H1 (cell line): ENCODE measurements at regions not wholly inside any gene's neighbourhood (a gene's known extent, or its start where the extent isn't known, plus 50 kb on each side); places are given as distances from the start of the nearest gene placed in this dataset.

Experiments used
- CTCF ChIA-PET: fragments of 300-600 bp; sonication (Branson Sonifier 250); formaldehyde crosslinking; loops from one replicate; lab custom pipeline; 2021; ENCODE audit not compliant: partially characterized antibody; lab: Charles Lee
- POLR2A ChIA-PET: fragments of 300-600 bp; sonication (Branson Sonifier 250); formaldehyde crosslinking; loops from one replicate; lab custom pipeline; 2021; ENCODE audit warnings: inconsistent platforms; ENCODE audit not compliant: partially characterized antibody; lab: Charles Lee
- DNase-seq, 2 experiments: peaks; one replicate each; pipeline versions ENCODE4 v3.0.0 to v3.0.0-alpha.2; 2010 to 2022; ENCODE audit warnings: low spot score in 2 of 2, low read depth in 1 of 2, mixed read lengths in 1 of 2
- FAIRE-seq: peaks from 2 replicates; lab custom pipeline; 2011; peaks lifted over from hg19 to GRCh38; lab: Jason Lieb, UNC
- H2AFZ ChIP-seq: 2 replicates; pipeline ENCODE4 v1.8.1; 2012; ENCODE audit warnings: low read length, inconsistent platforms
- H2AK5ac ChIP-seq: 2 replicates; pipeline ENCODE4 v1.6.1; 2013; ENCODE audit warnings: low read depth, low read length
- H2BK120ac ChIP-seq: replicated peaks from 2 replicates; pipeline ENCODE3; 2013; ENCODE audit warnings: low read depth, low read length, inconsistent platforms
- H2BK12ac ChIP-seq: 2 replicates; pipeline ENCODE4 v1.6.1; 2013; ENCODE audit warnings: low read depth, low read length
- H2BK15ac ChIP-seq: 2 replicates; pipeline ENCODE4 v1.6.1; 2013; ENCODE audit warnings: low read length
- H2BK20ac ChIP-seq: 2 replicates; pipeline ENCODE4 v1.6.1; 2013; ENCODE audit warnings: low read length
- H2BK5ac ChIP-seq: 2 replicates; pipeline ENCODE4 v1.6.1; 2013; ENCODE audit warnings: low read depth, low read length
- H3K14ac ChIP-seq: 2 replicates; pipeline ENCODE4 v1.6.1; 2013; ENCODE audit warnings: inconsistent platforms; ENCODE audit not compliant: insufficient read length
- H3K18ac ChIP-seq: 2 replicates; pipeline ENCODE4 v1.6.1; 2013; ENCODE audit warnings: low read length; ENCODE audit errors: extremely low read depth
- H3K23ac ChIP-seq: 2 replicates; pipeline ENCODE4 v1.6.1; 2013; ENCODE audit warnings: inconsistent platforms; ENCODE audit not compliant: insufficient read length
- H3K23me2 ChIP-seq: 2 replicates; pipeline ENCODE4 v1.6.1; 2013; ENCODE audit warnings: low read depth, low read length
- H3K27ac ChIP-seq: 2 replicates; pipeline ENCODE4 v1.6.1; 2011; ENCODE audit warnings: low read depth, low read length, inconsistent platforms
- H3K27me3 ChIP-seq, 4 experiments: replicated peaks in 1 of 4; 1 replicate in 1 of 4; 2 replicates in 3 of 4; pipeline versions ENCODE4 v1.6.1 to v1.8.1; 2011 to 2013; ENCODE audit warnings: low read length in 3 of 4, mild to moderate bottlenecking in 3 of 4, inconsistent platforms in 2 of 4, mixed read lengths in 2 of 4, moderate library complexity in 1 of 4; ENCODE audit not compliant: control insufficient read depth in 3 of 4, insufficient read depth in 3 of 4; ENCODE audit errors: extremely low read depth in 1 of 4
- H3K36me3 ChIP-seq, 4 experiments: 2 replicates each; pipeline versions ENCODE4 v1.6.1 to v1.8.1; 2011 to 2013; ENCODE audit warnings: mild to moderate bottlenecking in 4 of 4, low read length in 3 of 4, moderate library complexity in 2 of 4, control low read depth in 1 of 4, inconsistent platforms in 1 of 4; ENCODE audit not compliant: insufficient read depth in 4 of 4, control insufficient read depth in 2 of 4
- H3K4ac ChIP-seq: replicated peaks from 2 replicates; pipeline ENCODE3; 2013; ENCODE audit warnings: low read length, low read depth, mixed read lengths, inconsistent platforms; ENCODE audit not compliant: insufficient read length
- H3K4me1 ChIP-seq, 4 experiments: replicated peaks in 1 of 4; 1 replicate in 1 of 4; 2 replicates in 3 of 4; pipeline versions ENCODE4 v1.6.1 to v1.8.1; 2011 to 2013; ENCODE audit warnings: low read length in 3 of 4, inconsistent platforms in 2 of 4, mixed read lengths in 1 of 4; ENCODE audit not compliant: insufficient read depth in 4 of 4, control insufficient read depth in 3 of 4
- H3K4me2 ChIP-seq, 2 experiments: 2 replicates each; pipeline versions ENCODE4 v1.6.1 to v1.8.1; 2011 to 2013; ENCODE audit warnings: low read depth in 2 of 2, low read length in 2 of 2, control low read depth in 1 of 2, inconsistent platforms in 1 of 2, mild to moderate bottlenecking in 1 of 2; ENCODE audit not compliant: insufficient read depth in 1 of 2
- H3K4me3 ChIP-seq, 4 experiments: fragments of 200-600, 300-600 bp in 1 of 4; sonication (generic), shearing (Covaris generic), sonication (Bioruptor Twin) in 1 of 4; 2 replicates each; pipeline versions ENCODE4 v1.5.1 to v1.8.1; 2011 to 2016; ENCODE audit warnings: low read length in 4 of 4, low read depth in 3 of 4, control low read depth in 2 of 4, inconsistent platforms in 2 of 4, mild to moderate bottlenecking in 2 of 4, mixed read lengths in 1 of 4, moderate library complexity in 1 of 4; ENCODE audit not compliant: insufficient read depth in 2 of 4; ENCODE audit errors: extremely low read depth in 1 of 4
- H3K56ac ChIP-seq: replicated peaks from 2 replicates; pipeline ENCODE3; 2013; ENCODE audit warnings: low read depth, mild to moderate bottlenecking, mixed read lengths, low read length, inconsistent platforms; ENCODE audit not compliant: insufficient read length
- H3K79me1 ChIP-seq: 2 replicates; pipeline ENCODE4 v1.6.1; 2013; ENCODE audit warnings: low read depth, low read length, control low read depth
- H3K79me2 ChIP-seq, 2 experiments: 2 replicates each; pipeline versions ENCODE4 v1.6.1 to v1.8.1; 2012 to 2013; ENCODE audit warnings: low read length in 2 of 2, mild to moderate bottlenecking in 2 of 2, inconsistent platforms in 1 of 2; ENCODE audit not compliant: insufficient read depth in 2 of 2, control insufficient read depth in 1 of 2
- H3K9ac ChIP-seq, 4 experiments: replicated peaks in 1 of 4; 1 replicate in 1 of 4; 2 replicates in 3 of 4; pipeline versions ENCODE4 v1.6.1 to v1.8.1; 2011 to 2013; ENCODE audit warnings: low read depth in 3 of 4, low read length in 3 of 4, control low read depth in 2 of 4, mild to moderate bottlenecking in 2 of 4, moderate library complexity in 2 of 4, inconsistent platforms in 1 of 4; ENCODE audit errors: extremely low read depth in 1 of 4
- H3K9me3 ChIP-seq, 2 experiments: 2 replicates each; pipeline versions ENCODE4 v1.6.1 to v1.8.1; 2012 to 2013; ENCODE audit warnings: mild to moderate bottlenecking in 2 of 2, moderate library complexity in 2 of 2, control low read depth in 1 of 2, inconsistent platforms in 1 of 2, low read depth in 1 of 2, low read length in 1 of 2, mixed read lengths in 1 of 2; ENCODE audit not compliant: insufficient read depth in 2 of 2
- H4K20me1 ChIP-seq, 2 experiments: replicated peaks in 1 of 2; 2 replicates each; pipeline versions ENCODE3 to v1.8.1; 2011 to 2013; ENCODE audit warnings: inconsistent platforms in 2 of 2, low read length in 2 of 2, mild to moderate bottlenecking in 1 of 2; ENCODE audit not compliant: insufficient read depth in 2 of 2, control insufficient read depth in 1 of 2
- H4K5ac ChIP-seq: 2 replicates; pipeline ENCODE4 v1.6.1; 2013; ENCODE audit warnings: low read length, low read depth, mixed read lengths, inconsistent platforms; ENCODE audit not compliant: insufficient read length
- H4K8ac ChIP-seq: 2 replicates; pipeline ENCODE4 v1.8.0; 2013; ENCODE audit warnings: mild to moderate bottlenecking, moderate library complexity, low read length, inconsistent platforms; ENCODE audit not compliant: insufficient read depth; ENCODE audit errors: extremely low read depth
- H4K91ac ChIP-seq: replicated peaks from 2 replicates; pipeline ENCODE3; 2013; ENCODE audit warnings: low read length, mixed read lengths, inconsistent platforms; ENCODE audit not compliant: insufficient read length
- MAFK ChIP-seq: IDR thresholded peaks from 2 replicates; pipeline ENCODE4 v1.6.1; 2012; ENCODE audit warnings: low read depth, mild to moderate bottlenecking, improper control_type of control experiment, low read length
- TAF1 ChIP-seq: IDR thresholded peaks from 2 replicates; pipeline ENCODE4 v1.6.1; 2011; ENCODE audit warnings: mild to moderate bottlenecking, low read depth, low read length
- WGBS, 2 experiments: shearing (Covaris generic) in 1 of 2; methylation state at CpG; one replicate each; pipeline versions ENCODE4 v1.1.6 to v1.1.7; 2013 to 2015; ENCODE audit warnings: low lambda C conversion rate in 2 of 2, mixed read lengths in 2 of 2, inconsistent platforms in 1 of 2, low coverage in 1 of 2, missing lambda C conversion rate in 1 of 2; ENCODE audit not compliant: insufficient replicate concordance in 2 of 2, insufficient coverage in 1 of 2, insufficient read length in 1 of 2; ENCODE audit errors: extremely low coverage in 1 of 2, missing lambda C conversion rate in 1 of 2; 5-methylcytosine and 5-hydroxymethylcytosine counted together

- H2BK15ac ChIP-seq, result no peak overlapping the region
- no peak overlapping the region for H2BK120ac ChIP-seq
- no peaks in the 10 kb centered on the region for H4K20me1 ChIP-seq
- FAIRE-seq (no peak), DNase-seq (no peak)
- no peak overlapping the region for H3K56ac ChIP-seq
- no peak overlapping the region for H4K5ac ChIP-seq
- H3K23ac ChIP-seq, result no peak overlapping the region
- no peak overlapping the region for H3K4ac ChIP-seq
- no peak overlapping the region for H3K4me2 ChIP-seq
- H3K23me2 ChIP-seq, result no peaks in the 10 kb centered on the region
- WGBS, 2 experiments, result 86% methylated on average over 1 of the region's 1 CpG; no CpG with 5 or more reads in 1 of the 2 experiments
- H3K27ac ChIP-seq, result no peak overlapping the region
- H3K79me1 ChIP-seq, result no peaks in the 10 kb centered on the region
- no peak overlapping the region for H3K18ac ChIP-seq
- no peak overlapping the region for H3K9ac ChIP-seq
- no peak overlapping the region for H4K91ac ChIP-seq
- H3K4me3 ChIP-seq, result no peak overlapping the region
- no peaks in the 10 kb centered on the region for H3K9me3 ChIP-seq
- CTCF ChIA-PET, result no interaction called here
- no peak overlapping the region for H4K8ac ChIP-seq
- no peak overlapping the region for H3K14ac ChIP-seq
- H2AK5ac ChIP-seq, result no peak overlapping the region
- no peak overlapping the region for H2BK12ac ChIP-seq
- no peak for TF ChIP-seq TAF1
- peak; percentile 63; the same call in 1 of the 2 replicates for TF ChIP-seq MAFK
- no peaks in the 10 kb centered on the region for H3K79me2 ChIP-seq
- no peak overlapping the region for H2AFZ ChIP-seq
- H2BK20ac ChIP-seq, result no peak overlapping the region
- H3K4me1 ChIP-seq, result no peaks in the 10 kb centered on the region
- POLR2A ChIA-PET, result no interaction called here
- no peaks in the 10 kb centered on the region for H3K36me3 ChIP-seq
- peaks cover 0 to 1% (median 0%) of the 10 kb centered on the region in 4 experiments; a peak in 1 of 7 replicates for H3K27me3 ChIP-seq
- no peak overlapping the region for H2BK5ac ChIP-seq
These were observed 1129.6 kb downstream of the PDHA2 start for GRCh38 chr4:96969455-96969854.
